ENCODE measurements at regions not wholly inside any gene's neighbourhood (a gene's known extent, or its start where the extent isn't known, plus 50 kb on each side); places are given as distances from the start of the nearest gene placed in this dataset.
"Not testable (repeated sequence)": the region's sequence is repeated elsewhere in the genome, so short reads cannot be mapped to it uniquely, and the experiment has no call there.

- RAD21 ChIA-PET (ENCODE audit: low non-redundant PET in 1 of 2, low total read pairs in 2 of 2, uncharacterized antibody in 2 of 2, unreplicated experiment in 2 of 2); H3K4me3 ChIP-seq (replicated peaks in 1 of 2; ENCODE audit: low read depth in 1 of 2, low read length in 2 of 2); H3K79me2 ChIP-seq (ENCODE audit: insufficient read depth, low read length); H3K27ac ChIP-seq (ENCODE audit: low read depth, low read length); BruUV-seq (replicated peaks); H3K9me3 ChIP-seq (ENCODE audit: control insufficient read depth in 1 of 2, insufficient read depth in 1 of 2, low read depth in 1 of 2, low read length in 2 of 2); intact Hi-C loops (cut with micrococcal nuclease); H3K9me2 ChIP-seq (ENCODE audit: insufficient read depth); H3K4me1 ChIP-seq (ENCODE audit: control insufficient read depth in 1 of 2, insufficient read depth in 2 of 2, low read length in 2 of 2); H3K4me2 ChIP-seq (ENCODE audit: low read length); H2AFZ ChIP-seq (ENCODE audit: low read depth, low read length, poor library complexity, severe bottlenecking); H3K9ac ChIP-seq (ENCODE audit: low read length); H3K27me3 ChIP-seq (ENCODE audit: insufficient read depth, low read length); ATAC-seq; POLR2A ChIA-PET; H3K36me3 ChIP-seq (ENCODE audit: control insufficient read depth in 1 of 2, insufficient read depth in 2 of 2, low read length in 2 of 2); CTCF ChIA-PET; DNase-seq (ENCODE audit: low read depth, low spot score); H4K20me1 ChIP-seq (ENCODE audit: insufficient read depth): not testable (repeated sequence)
Observed at GRCh38 chr16:21347538-21347937, 69.4 kb upstream of the CRYM start.

GRCh38 chr16:21346756-21347491 lies 68.8 kb upstream of the CRYM start:
- intact Hi-C loops (cut with micrococcal nuclease); H3K9me3 ChIP-seq (ENCODE audit: control insufficient read depth in 1 of 2, insufficient read depth in 1 of 2, low read depth in 1 of 2, low read length in 2 of 2); H4K20me1 ChIP-seq (ENCODE audit: insufficient read depth); H3K4me3 ChIP-seq (replicated peaks in 1 of 2; ENCODE audit: low read depth in 1 of 2, low read length in 2 of 2); H3K9me2 ChIP-seq (ENCODE audit: insufficient read depth); H3K4me2 ChIP-seq (ENCODE audit: low read length); ATAC-seq; H2AFZ ChIP-seq (ENCODE audit: low read depth, low read length, poor library complexity, severe bottlenecking); CTCF ChIA-PET; H3K4me1 ChIP-seq (ENCODE audit: control insufficient read depth in 1 of 2, insufficient read depth in 2 of 2, low read length in 2 of 2); H3K27ac ChIP-seq (ENCODE audit: low read depth, low read length); H3K36me3 ChIP-seq (ENCODE audit: control insufficient read depth in 1 of 2, insufficient read depth in 2 of 2, low read length in 2 of 2); BruUV-seq (replicated peaks); H3K9ac ChIP-seq (ENCODE audit: low read length); H3K27me3 ChIP-seq (ENCODE audit: insufficient read depth, low read length); RAD21 ChIA-PET (ENCODE audit: low non-redundant PET in 1 of 2, low total read pairs in 2 of 2, uncharacterized antibody in 2 of 2, unreplicated experiment in 2 of 2); H3K79me2 ChIP-seq (ENCODE audit: insufficient read depth, low read length); POLR2A ChIA-PET; DNase-seq (ENCODE audit: low read depth, low spot score): not testable (repeated sequence)

- H3K79me2 ChIP-seq (ENCODE audit: insufficient read depth, low read length); H4K20me1 ChIP-seq (ENCODE audit: insufficient read depth); H3K27me3 ChIP-seq (ENCODE audit: insufficient read depth, low read length); H3K9me3 ChIP-seq (ENCODE audit: control insufficient read depth in 1 of 2, insufficient read depth in 1 of 2, low read depth in 1 of 2, low read length in 2 of 2); H3K4me2 ChIP-seq (ENCODE audit: low read length); H2AFZ ChIP-seq (ENCODE audit: low read depth, low read length, poor library complexity, severe bottlenecking); H3K9ac ChIP-seq (ENCODE audit: low read length); H3K4me3 ChIP-seq (replicated peaks in 1 of 2; ENCODE audit: low read depth in 1 of 2, low read length in 2 of 2); H3K4me1 ChIP-seq (ENCODE audit: control insufficient read depth in 1 of 2, insufficient read depth in 2 of 2, low read length in 2 of 2); ATAC-seq; CTCF ChIA-PET; DNase-seq (ENCODE audit: low read depth, low spot score); POLR2A ChIA-PET; BruUV-seq (replicated peaks); intact Hi-C loops (cut with micrococcal nuclease); RAD21 ChIA-PET (ENCODE audit: low non-redundant PET in 1 of 2, low total read pairs in 2 of 2, uncharacterized antibody in 2 of 2, unreplicated experiment in 2 of 2); H3K27ac ChIP-seq (ENCODE audit: low read depth, low read length); H3K36me3 ChIP-seq (ENCODE audit: control insufficient read depth in 1 of 2, insufficient read depth in 2 of 2, low read length in 2 of 2); H3K9me2 ChIP-seq (ENCODE audit: insufficient read depth): not testable (repeated sequence)
Observed at GRCh38 chr16:21344361-21344912, 66.3 kb upstream of the CRYM start.

Measured in HCT116 (cell line).